Mucosa of stomach (tissue), 1 donor: ENCODE measurements at regions not wholly inside any gene's neighbourhood (a gene's known extent, or its start where the extent isn't known, plus 50 kb on each side); places are given as distances from the start of the nearest gene placed in this dataset.

Source experiments
- H3K27me3 ChIP-seq: one replicate; pipeline ENCODE4 v1.7.0; 2013; ENCODE audit warnings: mild to moderate bottlenecking, low read length; ENCODE audit not compliant: control insufficient read depth, insufficient read depth
- H3K36me3 ChIP-seq: one replicate; pipeline ENCODE4 v1.7.0; 2013; ENCODE audit warnings: low read length; ENCODE audit not compliant: control insufficient read depth, insufficient read depth
- H3K4me1 ChIP-seq: one replicate; pipeline ENCODE4 v1.7.0; 2013; ENCODE audit warnings: mild to moderate bottlenecking, low read length; ENCODE audit not compliant: control insufficient read depth, insufficient read depth
- H3K4me3 ChIP-seq: one replicate; pipeline ENCODE4 v1.7.0; 2013; ENCODE audit warnings: low read length
- H3K9ac ChIP-seq: one replicate; pipeline ENCODE4 v1.7.0; 2013; ENCODE audit warnings: mild to moderate bottlenecking, low read length, moderate library complexity
- H3K9me3 ChIP-seq: one replicate; pipeline ENCODE4 v1.7.0; 2013; ENCODE audit warnings: mild to moderate bottlenecking, low read length, moderate library complexity; ENCODE audit not compliant: control insufficient read depth
- donor health status: Pancreatic carcinoma.

- Histone ChIP-seq H3K9ac (no peak overlapping the region), H3K9me3 (no peaks in the 10 kb centered on the region), H3K27me3 (no peaks in the 10 kb centered on the region), H3K4me3 (no peak overlapping the region), H3K36me3 (no peaks in the 10 kb centered on the region), H3K4me1 (peaks cover 15% of the 10 kb centered on the region)
Observed at GRCh38 chr12:92038476-92038875, 107.2 kb downstream of the BTG1 start.

DNA sequence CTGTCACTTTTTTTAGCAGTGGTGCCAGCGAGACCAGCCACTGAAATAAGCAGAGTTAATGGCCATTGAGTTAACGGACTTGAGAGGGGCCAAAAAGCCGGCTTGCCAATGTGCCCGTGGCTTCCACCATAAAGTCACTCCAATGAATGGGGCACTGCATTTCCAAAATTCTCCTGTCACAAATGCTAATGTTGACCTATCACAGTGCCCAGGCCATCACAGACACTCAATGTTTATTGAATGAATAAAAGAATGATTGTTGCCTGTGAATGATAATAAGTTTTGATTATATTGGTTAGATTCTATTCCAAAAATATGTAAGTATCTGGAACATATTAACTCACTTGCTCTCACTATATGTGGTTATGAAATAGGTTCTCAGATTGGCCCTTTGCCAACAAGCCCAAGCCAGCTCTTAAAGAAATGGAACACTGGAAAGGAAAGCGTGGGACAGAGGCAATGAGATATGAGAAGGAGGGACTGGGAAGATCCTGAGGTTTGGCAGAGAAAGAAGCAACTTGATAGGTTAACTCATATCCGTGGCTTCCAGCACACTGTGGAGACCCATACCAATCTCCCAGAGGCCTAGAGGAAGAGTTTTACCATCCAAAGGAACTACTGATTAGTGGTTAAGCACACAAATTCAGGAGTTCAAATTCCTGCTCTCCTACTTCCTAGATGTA lies 108.7 kb downstream of the BTG1 start:
- Histone ChIP-seq H3K9me3 (no peaks in the 10 kb centered on the region), H3K4me1 (peaks cover 25% of the 10 kb centered on the region), H3K9ac (no peak overlapping the region), H3K36me3 (no peaks in the 10 kb centered on the region), H3K4me3 (no peak overlapping the region), H3K27me3 (no peaks in the 10 kb centered on the region)

DNA sequence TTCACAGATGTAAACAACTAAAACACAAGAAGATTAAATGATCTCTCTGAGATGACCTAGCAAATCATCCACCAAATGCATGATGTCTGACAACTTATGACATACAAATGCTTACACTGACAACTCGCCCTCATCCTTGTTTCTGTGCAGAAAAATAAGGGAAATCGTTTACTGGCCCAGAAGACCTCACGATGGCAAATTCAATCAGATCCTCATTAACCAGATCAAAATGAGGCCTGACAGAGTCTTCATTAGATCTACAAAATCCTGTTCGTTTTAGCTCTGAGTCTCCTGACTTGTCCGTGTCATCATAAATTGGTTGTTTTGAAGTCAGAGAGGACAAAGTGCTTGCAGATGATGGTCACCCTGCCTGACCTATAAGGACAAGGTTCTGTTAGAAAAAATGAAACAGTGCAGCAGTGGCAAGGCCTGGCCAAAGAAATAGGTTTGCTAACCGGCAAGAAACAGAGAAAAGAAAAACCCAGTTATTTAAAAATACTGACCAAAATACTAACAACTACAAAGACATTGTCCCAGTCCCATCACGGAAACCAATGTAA lies 109.5 kb downstream of the BTG1 start:
- no peaks in the 10 kb centered on the region for H3K36me3 ChIP-seq
- no peak overlapping the region for H3K9ac ChIP-seq
- peaks cover 25% of the 10 kb centered on the region for H3K4me1 ChIP-seq
- H3K9me3 ChIP-seq, result no peaks in the 10 kb centered on the region
- H3K27me3 ChIP-seq, result no peaks in the 10 kb centered on the region
- H3K4me3 ChIP-seq, result no peak overlapping the region

GRCh38 chr12:92035477-92035876 lies 110.2 kb downstream of the BTG1 start:
- H3K27me3 ChIP-seq, result no peaks in the 10 kb centered on the region
- peaks cover 30% of the 10 kb centered on the region for H3K4me1 ChIP-seq
- no peak overlapping the region for H3K4me3 ChIP-seq
- no peak overlapping the region for H3K9ac ChIP-seq
- no peaks in the 10 kb centered on the region for H3K9me3 ChIP-seq
- no peaks in the 10 kb centered on the region for H3K36me3 ChIP-seq

GRCh38 chr12:92034858-92035401 lies 110.7 kb downstream of the BTG1 start:
- H3K4me1 ChIP-seq, result peaks cover 35% of the 10 kb centered on the region
- H3K9me3 ChIP-seq, result no peaks in the 10 kb centered on the region
- no peaks in the 10 kb centered on the region for H3K36me3 ChIP-seq
- H3K4me3 ChIP-seq, result peak overlapping the region; percentile 21
- H3K9ac ChIP-seq, result peak overlapping the region; percentile 35
- no peaks in the 10 kb centered on the region for H3K27me3 ChIP-seq

- Histone ChIP-seq H3K36me3 (no peaks in the 10 kb centered on the region), H3K4me1 (peaks cover 40% of the 10 kb centered on the region), H3K9me3 (no peaks in the 10 kb centered on the region), H3K27me3 (no peaks in the 10 kb centered on the region), H3K9ac (no peak overlapping the region), H3K4me3 (no peak overlapping the region)
Observed at GRCh38 chr12:92034083-92034482, 111.6 kb downstream of the BTG1 start.

GRCh38 chr12:92032965-92033364 lies 112.7 kb downstream of the BTG1 start:
- H3K9ac ChIP-seq, result no peak overlapping the region
- H3K4me3 ChIP-seq, result no peak overlapping the region
- peaks cover 40% of the 10 kb centered on the region for H3K4me1 ChIP-seq
- H3K36me3 ChIP-seq, result no peaks in the 10 kb centered on the region
- no peaks in the 10 kb centered on the region for H3K27me3 ChIP-seq
- H3K9me3 ChIP-seq, result no peaks in the 10 kb centered on the region

- Histone ChIP-seq H3K9me3 (no peaks in the 10 kb centered on the region), H3K4me3 (no peak overlapping the region), H3K4me1 (peaks cover 40% of the 10 kb centered on the region), H3K9ac (no peak overlapping the region), H3K36me3 (no peaks in the 10 kb centered on the region), H3K27me3 (no peaks in the 10 kb centered on the region)
Observed at GRCh38 chr12:92032101-92032500, 113.5 kb downstream of the BTG1 start.

GRCh38 chr12:92030618-92031017 lies 115.0 kb downstream of the BTG1 start:
- H3K4me3 ChIP-seq, result no peak overlapping the region
- no peaks in the 10 kb centered on the region for H3K27me3 ChIP-seq
- H3K36me3 ChIP-seq, result no peaks in the 10 kb centered on the region
- no peaks in the 10 kb centered on the region for H3K9me3 ChIP-seq
- peaks cover 40% of the 10 kb centered on the region for H3K4me1 ChIP-seq
- no peak overlapping the region for H3K9ac ChIP-seq

DNA sequence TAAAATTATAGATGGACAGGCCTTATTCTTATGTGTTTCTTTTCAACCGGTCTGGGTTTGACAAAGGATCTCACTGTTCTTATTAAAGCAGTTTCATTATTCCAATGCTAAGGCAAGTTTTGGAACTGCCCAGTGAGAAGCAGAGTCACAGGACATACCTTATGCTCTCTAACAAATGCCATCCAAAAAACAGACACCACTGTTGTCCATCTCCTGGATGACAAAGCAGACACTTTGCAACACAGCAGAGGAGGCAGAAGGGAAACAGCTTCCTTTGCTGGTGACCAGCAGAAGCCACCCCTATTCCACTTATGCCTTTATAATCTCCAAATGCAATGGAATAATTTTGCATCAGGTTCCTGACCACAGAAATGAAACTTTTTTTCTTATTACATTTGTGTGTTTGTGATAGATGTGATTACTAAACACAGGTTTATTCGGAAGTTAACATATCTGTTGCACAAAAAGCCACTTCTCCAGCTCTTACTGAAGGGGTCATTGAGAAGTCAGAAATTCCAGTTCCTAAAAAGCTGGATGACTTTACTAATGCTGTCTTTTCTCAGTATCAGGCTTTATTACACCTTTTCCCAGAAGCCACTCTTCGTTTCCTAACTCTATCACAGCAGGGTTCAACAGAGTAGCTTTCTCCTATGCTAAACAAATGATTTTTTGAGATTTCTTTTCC lies 115.6 kb downstream of the BTG1 start:
- peaks cover 35% of the 10 kb centered on the region for H3K4me1 ChIP-seq
- H3K27me3 ChIP-seq, result no peaks in the 10 kb centered on the region
- no peaks in the 10 kb centered on the region for H3K9me3 ChIP-seq
- no peaks in the 10 kb centered on the region for H3K36me3 ChIP-seq
- no peak overlapping the region for H3K9ac ChIP-seq
- H3K4me3 ChIP-seq, result no peak overlapping the region

- Histone ChIP-seq H3K9ac (no peak overlapping the region), H3K4me3 (no peak overlapping the region), H3K27me3 (no peaks in the 10 kb centered on the region), H3K9me3 (no peaks in the 10 kb centered on the region), H3K36me3 (no peaks in the 10 kb centered on the region), H3K4me1 (peaks cover 27% of the 10 kb centered on the region)
Observed at GRCh38 chr12:92029136-92029535, 116.5 kb downstream of the BTG1 start.

- Histone ChIP-seq H3K4me1 (peaks cover 23% of the 10 kb centered on the region), H3K27me3 (no peaks in the 10 kb centered on the region), H3K9ac (no peak overlapping the region)
Observed at GRCh38 chr12:92028441-92028709, 117.3 kb downstream of the BTG1 start.

More at GRCh38 chr12:92028441-92028709, 117.3 kb downstream of the BTG1 start:
- Histone ChIP-seq H3K9me3 (no peaks in the 10 kb centered on the region), H3K4me3 (no peak overlapping the region), H3K36me3 (no peaks in the 10 kb centered on the region)
